HCT116 (cell line): ENCODE measurements at regions not wholly inside any gene's neighbourhood (a gene's known extent, or its start where the extent isn't known, plus 50 kb on each side); places are given as distances from the start of the nearest gene placed in this dataset.

Source experiments
- ATAC-seq: fragments of 200-7000 bp; cut with Tn5 transposase; 2 replicates; pipeline ENCODE4 v1.9.1; 2020; ENCODE audit warnings: mild to moderate bottlenecking, moderate library complexity
- BruUV-seq: library from RNA; stranded (reverse); fragments of 400-500 nt; replicated peaks from 2 replicates; lab custom pipeline; 2021; lab: Mats Ljungman, UMichigan
- CTCF ChIA-PET: fragments of 300-600 bp; sonication (Branson Sonifier 250); formaldehyde crosslinking; loops from one replicate; lab custom pipeline; 2021; ENCODE audit warnings: antibody characterized with exemption; lab: Charles Lee
- POLR2A ChIA-PET: fragments of 300-600, 350-600 bp; sonication (Branson Sonifier 250); formaldehyde crosslinking; loops from one replicate; lab custom pipeline; 2021; ENCODE audit warnings: antibody characterized with exemption; lab: Charles Lee
- RAD21 ChIA-PET, 2 experiments: fragments of 300-600 bp; sonication (Branson Sonifier 250); formaldehyde crosslinking; loops; one replicate each; lab custom pipeline; 2023; ENCODE audit warnings: low total read pairs in 2 of 2; ENCODE audit not compliant: uncharacterized antibody in 2 of 2, unreplicated experiment in 2 of 2, low non-redundant PET in 1 of 2; lab: Charles Lee
- DNase-seq: peaks from one replicate; pipeline ENCODE4 v3.0.0-alpha.2; 2010; ENCODE audit warnings: low read depth, low spot score
- H2AFZ ChIP-seq: fragments of 200-600 bp; shearing (Covaris generic), sonication (generic); 2 replicates; pipeline ENCODE4 v1.6.1; 2017; ENCODE audit warnings: low read depth, mixed run types, mixed read lengths, antibody characterized with exemption, low read length; ENCODE audit not compliant: poor library complexity, severe bottlenecking
- H3K27ac ChIP-seq: 2 replicates; pipeline ENCODE4 v1.5.1; 2012; ENCODE audit warnings: low read depth, low read length
- H3K27me3 ChIP-seq: fragments of 200-600 bp; sonication (generic); 2 replicates; pipeline ENCODE4 v1.6.1; 2016; ENCODE audit warnings: mixed run types, low read length, mixed read lengths; ENCODE audit not compliant: insufficient read depth
- H3K36me3 ChIP-seq, 2 experiments: fragments of 200-500 bp in 1 of 2; fragments of 200-600 bp in 1 of 2; sonication (Bioruptor generic) in 1 of 2; sonication (generic) in 1 of 2; 2 replicates each; pipeline versions ENCODE4 v1.5.1 to v1.6.1; 2014 to 2016; ENCODE audit warnings: low read length in 2 of 2, inconsistent platforms in 1 of 2, mixed read lengths in 1 of 2, mixed run types in 1 of 2; ENCODE audit not compliant: insufficient read depth in 2 of 2, control insufficient read depth in 1 of 2
- H3K4me1 ChIP-seq, 2 experiments: fragments of 200-600 bp in 1 of 2; sonication (generic) in 1 of 2; 2 replicates each; pipeline versions ENCODE4 v1.5.1 to v1.6.1; 2012 to 2017; ENCODE audit warnings: low read length in 2 of 2, inconsistent platforms in 1 of 2, mild to moderate bottlenecking in 1 of 2, mixed read lengths in 1 of 2, mixed run types in 1 of 2, moderate library complexity in 1 of 2; ENCODE audit not compliant: insufficient read depth in 2 of 2, control insufficient read depth in 1 of 2
- H3K4me2 ChIP-seq: fragments of 200-600 bp; sonication (generic); 2 replicates; pipeline ENCODE4 v1.6.1; 2017; ENCODE audit warnings: mixed run types, low read length, mixed read lengths
- H3K4me3 ChIP-seq, 2 experiments: fragments of 200-600 bp in 1 of 2; sonication (generic) in 1 of 2; replicated peaks in 1 of 2; 2 replicates each; pipeline ENCODE4 v1.5.1; 2011 to 2016; ENCODE audit warnings: low read length in 2 of 2, control low read depth in 1 of 2, low read depth in 1 of 2, mild to moderate bottlenecking in 1 of 2, mixed read lengths in 1 of 2, mixed run types in 1 of 2
- H3K79me2 ChIP-seq: fragments of 200-600 bp; sonication (generic); 2 replicates; pipeline ENCODE4 v1.6.1; 2017; ENCODE audit warnings: mild to moderate bottlenecking, mixed run types, low read length, moderate library complexity, mixed read lengths; ENCODE audit not compliant: insufficient read depth
- H3K9ac ChIP-seq: fragments of 200-600 bp; sonication (generic); 2 replicates; pipeline ENCODE4 v1.6.1; 2016; ENCODE audit warnings: low read length, mixed read lengths
- H3K9me2 ChIP-seq: fragments of 200-600 bp; sonication (generic), shearing (Covaris generic); 2 replicates; pipeline ENCODE4 v1.6.1; 2017; ENCODE audit warnings: mixed run types, mild to moderate bottlenecking, moderate library complexity; ENCODE audit not compliant: insufficient read depth
- H3K9me3 ChIP-seq, 2 experiments: fragments of 200-500 bp in 1 of 2; fragments of 200-600 bp in 1 of 2; sonication (Bioruptor generic) in 1 of 2; sonication (generic) in 1 of 2; 2 replicates each; pipeline ENCODE4 v1.6.1; 2014 to 2017; ENCODE audit warnings: low read length in 2 of 2, mixed read lengths in 2 of 2, inconsistent platforms in 1 of 2, low read depth in 1 of 2, mild to moderate bottlenecking in 1 of 2, mixed run types in 1 of 2, moderate library complexity in 1 of 2; ENCODE audit not compliant: control insufficient read depth in 1 of 2, insufficient read depth in 1 of 2
- H4K20me1 ChIP-seq: fragments of 200-600 bp; sonication (generic), shearing (Covaris generic); 2 replicates; pipeline ENCODE4 v1.6.1; 2017; ENCODE audit warnings: mixed run types, mild to moderate bottlenecking, moderate library complexity; ENCODE audit not compliant: insufficient read depth
- EGR1 ChIP-seq: IDR thresholded peaks from 2 replicates; pipeline ENCODE4 v1.6.1; 2012; ENCODE audit warnings: low read depth
- EZH2 ChIP-seq: fragments of 200-600 bp; sonication (generic); IDR thresholded peaks from 2 replicates; pipeline ENCODE4 v1.6.1; 2017; ENCODE audit warnings: antibody characterized with exemption, mixed run types
- FOSL1 ChIP-seq: IDR thresholded peaks from 2 replicates; pipeline ENCODE4 v1.6.1; 2012; ENCODE audit warnings: low read depth
- JUND ChIP-seq: IDR thresholded peaks from 2 replicates; pipeline ENCODE4 v1.6.1; 2012
- POLR2A ChIP-seq: IDR thresholded peaks from 2 replicates; pipeline ENCODE4 v1.7.0; 2011; ENCODE audit warnings: borderline replicate concordance; ENCODE audit not compliant: insufficient read depth, insufficient read length; ENCODE audit errors: extremely low read depth
- RAD21 ChIP-seq: IDR thresholded peaks from 2 replicates; pipeline ENCODE4 v1.6.1; 2012; ENCODE audit warnings: low read depth, mild to moderate bottlenecking
- SRF ChIP-seq: IDR thresholded peaks from 2 replicates; pipeline ENCODE4 v1.6.1; 2012; ENCODE audit warnings: low read depth
- ZNF274 ChIP-seq: fragments of 200-500 bp; sonication (Bioruptor generic); IDR thresholded peaks from 2 replicates; pipeline ENCODE4 v1.6.1; 2014; ENCODE audit warnings: mild to moderate bottlenecking, low read depth, low read length, inconsistent platforms
- intact Hi-C: fragments of 100-400 bp; cut with micrococcal nuclease; formaldehyde crosslinking; loops from 2 replicates; pipeline ENCODE4 v1.10.0; 2022
- TF ChIP-seq, protein P1 (sequence below), 3 experiments: fragments of 200-600 bp in 1 of 3; sonication (generic) in 1 of 3; IDR thresholded peaks in 2 of 3; conservative IDR thresholded peaks in 1 of 3; 2 replicates each; pipeline ENCODE4 v1.5.1; 2012 to 2017; ENCODE audit warnings: low read depth in 2 of 3, low read length in 2 of 3, antibody characterized with exemption in 1 of 3, borderline replicate concordance in 1 of 3, control low read depth in 1 of 3, mild to moderate bottlenecking in 1 of 3, mixed read lengths in 1 of 3, mixed run types in 1 of 3, moderate library complexity in 1 of 3; ENCODE audit not compliant: insufficient read depth in 1 of 3

DNA sequence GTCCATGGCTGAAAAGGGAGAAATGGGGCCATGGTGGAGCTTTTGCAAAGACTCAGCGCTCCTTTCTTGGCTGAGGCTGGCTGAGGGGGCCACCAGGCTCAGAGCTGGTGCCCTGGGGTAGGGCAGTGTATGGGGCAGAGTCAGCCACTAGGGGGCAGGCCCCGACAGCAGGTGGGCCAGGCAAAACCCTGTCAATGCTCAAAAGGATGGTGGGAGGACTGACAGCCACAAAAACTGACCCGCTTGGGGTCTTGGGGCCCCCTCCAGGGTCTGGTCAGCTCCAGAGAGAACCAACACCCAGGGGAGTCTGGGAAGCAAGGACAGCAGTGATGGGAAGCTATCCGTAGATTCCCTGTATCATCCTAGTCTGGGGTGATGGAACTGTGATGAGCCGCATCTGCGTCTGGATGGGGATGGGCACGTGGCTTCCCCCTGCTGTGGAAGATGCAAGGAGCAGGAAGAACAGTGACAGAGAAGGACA lies 306.9 kb downstream of the DHX35 start:
- H3K4me2 ChIP-seq = no peak overlapping the region
- H3K4me1 ChIP-seq = no peaks in the 10 kb centered on the region
- peaks cover 13% of the 10 kb centered on the region for H3K27me3 ChIP-seq
- H3K4me3 ChIP-seq = no peak overlapping the region
- ChIA-PET CTCF (interaction anchor here (1.2 to 1.7 kb wide), 4 partner anchors 12 to 1694 kb away, joined by 3 to 8 read pairs (median 8); no protein-coding TSS in a partner anchor), POLR2A (no interaction called here), RAD21 (no interaction called here)
- H3K9me2 ChIP-seq = no peaks in the 10 kb centered on the region
- no peaks in the 10 kb centered on the region for H3K36me3 ChIP-seq
- H3K27ac ChIP-seq = no peak overlapping the region
- intact Hi-C loops = loop anchor here (1.0 kb wide), 1 partner anchor 157 kb away; no protein-coding TSS in a partner anchor
- no peaks in the 10 kb centered on the region for H3K9me3 ChIP-seq
- TF ChIP-seq POLR2A = no peak
- TF ChIP-seq EZH2 = no peak
- TF ChIP-seq JUND = no peak
- no peak for TF ChIP-seq SRF
- TF ChIP-seq FOSL1 = no peak
- TF ChIP-seq, protein P1, sequence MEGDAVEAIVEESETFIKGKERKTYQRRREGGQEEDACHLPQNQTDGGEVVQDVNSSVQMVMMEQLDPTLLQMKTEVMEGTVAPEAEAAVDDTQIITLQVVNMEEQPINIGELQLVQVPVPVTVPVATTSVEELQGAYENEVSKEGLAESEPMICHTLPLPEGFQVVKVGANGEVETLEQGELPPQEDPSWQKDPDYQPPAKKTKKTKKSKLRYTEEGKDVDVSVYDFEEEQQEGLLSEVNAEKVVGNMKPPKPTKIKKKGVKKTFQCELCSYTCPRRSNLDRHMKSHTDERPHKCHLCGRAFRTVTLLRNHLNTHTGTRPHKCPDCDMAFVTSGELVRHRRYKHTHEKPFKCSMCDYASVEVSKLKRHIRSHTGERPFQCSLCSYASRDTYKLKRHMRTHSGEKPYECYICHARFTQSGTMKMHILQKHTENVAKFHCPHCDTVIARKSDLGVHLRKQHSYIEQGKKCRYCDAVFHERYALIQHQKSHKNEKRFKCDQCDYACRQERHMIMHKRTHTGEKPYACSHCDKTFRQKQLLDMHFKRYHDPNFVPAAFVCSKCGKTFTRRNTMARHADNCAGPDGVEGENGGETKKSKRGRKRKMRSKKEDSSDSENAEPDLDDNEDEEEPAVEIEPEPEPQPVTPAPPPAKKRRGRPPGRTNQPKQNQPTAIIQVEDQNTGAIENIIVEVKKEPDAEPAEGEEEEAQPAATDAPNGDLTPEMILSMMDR (IDR thresholded peaks at IDR 0.05 in 2 of 3, conservative IDR thresholded peaks at IDR 0.05 in 1 of 3; ENCODE audit: borderline replicate concordance in 1 of 3, insufficient read depth in 1 of 3, low read depth in 2 of 3, low read length in 2 of 3) = peak; percentile 56 to 92 (median 90)
- TF ChIP-seq ZNF274 = no peak
- TF ChIP-seq EGR1 = no peak
- TF ChIP-seq RAD21 = peak; percentile 78
- H4K20me1 ChIP-seq = no peaks in the 10 kb centered on the region
- BruUV-seq = no TSS peak
- peak; percentile 13 for DNase-seq
- no peaks in the 10 kb centered on the region for H3K79me2 ChIP-seq
- H2AFZ ChIP-seq = no peak overlapping the region
- H3K9ac ChIP-seq = no peak overlapping the region
- peak; percentile 88 for ATAC-seq
